Muscle layer of duodenum (tissue), 2 donors: ENCODE measurements at regions not wholly inside any gene's neighbourhood (a gene's known extent, or its start where the extent isn't known, plus 50 kb on each side); places are given as distances from the start of the nearest gene placed in this dataset.

Experiments used
- H3K27ac ChIP-seq: one replicate; pipeline ENCODE4 v1.7.0; 2013; ENCODE audit warnings: mild to moderate bottlenecking, low read length
- H3K27me3 ChIP-seq: one replicate; pipeline ENCODE4 v1.7.0; 2013; ENCODE audit warnings: low read depth, mild to moderate bottlenecking, control low read depth, low read length
- H3K36me3 ChIP-seq, 2 donors: one replicate each; pipeline ENCODE4 v1.7.0; 2013; ENCODE audit warnings: low read length in 2 of 2, control low read depth in 1 of 2, mild to moderate bottlenecking in 1 of 2; ENCODE audit not compliant: insufficient read depth in 2 of 2, control insufficient read depth in 1 of 2
- H3K4me1 ChIP-seq, 2 donors: one replicate each; pipeline ENCODE4 v1.7.0; 2013; ENCODE audit warnings: low read length in 2 of 2, mild to moderate bottlenecking in 2 of 2, control low read depth in 1 of 2, moderate library complexity in 1 of 2; ENCODE audit not compliant: insufficient read depth in 2 of 2, control insufficient read depth in 1 of 2
- H3K4me3 ChIP-seq, 2 donors: one replicate each; pipeline ENCODE4 v1.7.0; 2013; ENCODE audit warnings: low read length in 2 of 2, low read depth in 1 of 2, mild to moderate bottlenecking in 1 of 2
- H3K9me3 ChIP-seq, 2 donors: one replicate each; pipeline ENCODE4 v1.7.0; 2013; ENCODE audit warnings: low read length in 2 of 2, control low read depth in 1 of 2, mild to moderate bottlenecking in 1 of 2; ENCODE audit not compliant: control insufficient read depth in 1 of 2
- donor health status: healthy.

- Histone ChIP-seq H3K27me3 (no peaks in the 10 kb centered on the region), H3K4me1 (peaks cover 3 to 13% of the 10 kb centered on the region in 2 donors), H3K4me3 (no peak overlapping the region), H3K36me3 (peaks cover 0 to 21% of the 10 kb centered on the region in 2 donors), H3K27ac (no peak overlapping the region), H3K9me3 (no peaks in the 10 kb centered on the region)
Observed at GRCh38 chr20:53831812-53832211, 238.2 kb upstream of the ZNF217 start.

- Histone ChIP-seq H3K9me3 (no peaks in the 10 kb centered on the region), H3K27ac (no peak overlapping the region), H3K27me3 (no peaks in the 10 kb centered on the region), H3K4me1 (peaks cover 3 to 13% of the 10 kb centered on the region in 2 donors), H3K36me3 (peaks cover 0 to 21% of the 10 kb centered on the region in 2 donors), H3K4me3 (no peak overlapping the region)
Observed at GRCh38 chr20:53831228-53831627, 237.6 kb upstream of the ZNF217 start.

GRCh38 chr20:53829724-53830521 lies 236.3 kb upstream of the ZNF217 start:
- no peaks in the 10 kb centered on the region for H3K27me3 ChIP-seq
- H3K27ac ChIP-seq: peak overlapping the region; percentile 97
- peaks cover 3 to 13% of the 10 kb centered on the region in 2 donors for H3K4me1 ChIP-seq
- H3K36me3 ChIP-seq: peaks cover 0 to 21% of the 10 kb centered on the region in 2 donors
- H3K9me3 ChIP-seq: no peaks in the 10 kb centered on the region
- H3K4me3 ChIP-seq: peak overlapping the region in 1 of 2 donors; percentile 13

- peak overlapping the region; percentile 97 for H3K27ac ChIP-seq
- peak overlapping the region; percentile 50 to 55 for H3K4me3 ChIP-seq
- H3K36me3 ChIP-seq: peaks cover 0 to 21% of the 10 kb centered on the region in 2 donors
- peaks cover 3 to 13% of the 10 kb centered on the region in 2 donors for H3K4me1 ChIP-seq
- H3K9me3 ChIP-seq: no peaks in the 10 kb centered on the region
- H3K27me3 ChIP-seq: no peaks in the 10 kb centered on the region
Observed at GRCh38 chr20:53829255-53829723, 235.7 kb upstream of the ZNF217 start.

- Histone ChIP-seq H3K9me3 (no peaks in the 10 kb centered on the region), H3K4me3 (peak overlapping the region; percentile 50 to 55), H3K4me1 (peaks cover 3 to 13% of the 10 kb centered on the region in 2 donors), H3K36me3 (peaks cover 0 to 21% of the 10 kb centered on the region in 2 donors), H3K27me3 (no peaks in the 10 kb centered on the region), H3K27ac (peak overlapping the region; percentile 97)
Observed at GRCh38 chr20:53828682-53829254, 235.1 kb upstream of the ZNF217 start.

GRCh38 chr20:53828088-53828681 lies 234.5 kb upstream of the ZNF217 start:
- H3K36me3 ChIP-seq: peaks cover 0 to 21% of the 10 kb centered on the region in 2 donors
- no peaks in the 10 kb centered on the region for H3K27me3 ChIP-seq
- peaks cover 3 to 13% of the 10 kb centered on the region in 2 donors for H3K4me1 ChIP-seq
- H3K4me3 ChIP-seq: peak overlapping the region; percentile 10 to 55
- H3K27ac ChIP-seq: peak overlapping the region; percentile 97
- H3K9me3 ChIP-seq: no peaks in the 10 kb centered on the region

- peaks cover 3 to 13% of the 10 kb centered on the region in 2 donors for H3K4me1 ChIP-seq
- H3K27me3 ChIP-seq: no peaks in the 10 kb centered on the region
- H3K36me3 ChIP-seq: peaks cover 0 to 21% of the 10 kb centered on the region in 2 donors
- H3K27ac ChIP-seq: peak overlapping the region; percentile 97
- no peak overlapping the region for H3K4me3 ChIP-seq
- no peaks in the 10 kb centered on the region for H3K9me3 ChIP-seq
Observed at GRCh38 chr20:53827292-53828087, 233.9 kb upstream of the ZNF217 start.

GRCh38 chr20:53826597-53827291 lies 233.1 kb upstream of the ZNF217 start:
- H3K27me3 ChIP-seq: no peaks in the 10 kb centered on the region
- peaks cover 0 to 21% of the 10 kb centered on the region in 2 donors for H3K36me3 ChIP-seq
- no peak overlapping the region for H3K4me3 ChIP-seq
- H3K9me3 ChIP-seq: no peaks in the 10 kb centered on the region
- H3K27ac ChIP-seq: peak overlapping the region; percentile 97
- H3K4me1 ChIP-seq: peaks cover 3 to 13% of the 10 kb centered on the region in 2 donors

GRCh38 chr20:53826090-53826489 lies 232.5 kb upstream of the ZNF217 start:
- Histone ChIP-seq H3K36me3 (peaks cover 0 to 21% of the 10 kb centered on the region in 2 donors), H3K4me1 (peaks cover 3 to 13% of the 10 kb centered on the region in 2 donors), H3K27me3 (no peaks in the 10 kb centered on the region), H3K4me3 (no peak overlapping the region), H3K9me3 (no peaks in the 10 kb centered on the region), H3K27ac (no peak overlapping the region)

GRCh38 chr20:53825282-53825681 lies 231.6 kb upstream of the ZNF217 start:
- no peak overlapping the region for H3K27ac ChIP-seq
- no peaks in the 10 kb centered on the region for H3K9me3 ChIP-seq
- H3K4me1 ChIP-seq: peaks cover 3 to 13% of the 10 kb centered on the region in 2 donors
- H3K4me3 ChIP-seq: no peak overlapping the region
- H3K27me3 ChIP-seq: no peaks in the 10 kb centered on the region
- peaks cover 0 to 21% of the 10 kb centered on the region in 2 donors for H3K36me3 ChIP-seq
